ENCODE measurements at regions not wholly inside any gene's neighbourhood (a gene's known extent, or its start where the extent isn't known, plus 50 kb on each side); places are given as distances from the start of the nearest gene placed in this dataset.

- TF ChIP-seq CTCF (conservative IDR thresholded peaks at IDR 0.05 in 1 of 2, IDR thresholded peaks at IDR 0.05 in 1 of 2; ENCODE audit: extremely low read depth in 1 of 2, insufficient read depth in 1 of 2, low read depth in 1 of 2, low read length in 2 of 2) (no peak), EZH2 (IDR thresholded peaks at IDR 0.05; ENCODE audit: borderline replicate concordance, low read length) (no peak)
Measured at GRCh38 chr14:83101846-83102245, 1568.2 kb upstream of the SEL1L start.

Measured in mammary epithelial cell (primary cell).